ENCODE measurements at regions not wholly inside any gene's neighbourhood (a gene's known extent, or its start where the extent isn't known, plus 50 kb on each side); places are given as distances from the start of the nearest gene placed in this dataset.
"Not testable (repeated sequence)": the region's sequence is repeated elsewhere in the genome, so short reads cannot be mapped to it uniquely, and the experiment has no call there.

GRCh38 chr3:10665592-10665991 lies 150.4 kb upstream of the SLC6A11 start:
- DNase-seq (ENCODE audit: low spot score), result no peak

GRCh38 chr3:10666621-10667020 lies 149.4 kb upstream of the SLC6A11 start:
- no peak for DNase-seq (ENCODE audit: low spot score)

GRCh38 chr3:10667269-10667668 lies 148.8 kb upstream of the SLC6A11 start:
- no peak for DNase-seq (ENCODE audit: low spot score)

GRCh38 chr3:10667901-10668476 lies 148.0 kb upstream of the SLC6A11 start:
- no peak for DNase-seq (ENCODE audit: low spot score)

- no peak for DNase-seq (ENCODE audit: low spot score)
Observed at GRCh38 chr3:10669490-10670048, 146.5 kb upstream of the SLC6A11 start.

GRCh38 chr3:10672422-10672821 lies 143.6 kb upstream of the SLC6A11 start:
- DNase-seq (ENCODE audit: low spot score), result no peak

- no peak for DNase-seq (ENCODE audit: low spot score)
Observed at GRCh38 chr3:10674578-10674977, 141.4 kb upstream of the SLC6A11 start.

- no peak for DNase-seq (ENCODE audit: low spot score)
Observed at GRCh38 chr3:10676905-10677304, 139.1 kb upstream of the SLC6A11 start.

GRCh38 chr3:10678796-10679376 lies 137.1 kb upstream of the SLC6A11 start:
- DNase-seq (ENCODE audit: low spot score), result no peak

GRCh38 chr3:10680796-10681195 lies 135.2 kb upstream of the SLC6A11 start:
- DNase-seq (ENCODE audit: low spot score), result no peak

GRCh38 chr3:10682692-10683091 lies 133.3 kb upstream of the SLC6A11 start:
- no peak for DNase-seq (ENCODE audit: low spot score)

GRCh38 chr3:10683106-10683505 lies 132.9 kb upstream of the SLC6A11 start:
- DNase-seq (ENCODE audit: low spot score), result no peak

GRCh38 chr3:10688126-10688525 lies 127.9 kb upstream of the SLC6A11 start:
- no peak for DNase-seq (ENCODE audit: low spot score)

- DNase-seq (ENCODE audit: low spot score), result no peak
Observed at GRCh38 chr3:10688548-10689172, 127.4 kb upstream of the SLC6A11 start.

- no peak for DNase-seq (ENCODE audit: low spot score)
Observed at GRCh38 chr3:10692039-10692622, 123.9 kb upstream of the SLC6A11 start.

- no peak for DNase-seq (ENCODE audit: low spot score)
Observed at GRCh38 chr3:10693457-10693856, 122.6 kb upstream of the SLC6A11 start.

- DNase-seq (ENCODE audit: low spot score), result no peak
Observed at GRCh38 chr3:10694179-10694578, 121.8 kb upstream of the SLC6A11 start.

- DNase-seq (ENCODE audit: low spot score), result not testable (repeated sequence)
Observed at GRCh38 chr3:10695186-10695585, 120.8 kb upstream of the SLC6A11 start.

- DNase-seq (ENCODE audit: low spot score), result no peak
Observed at GRCh38 chr3:10695595-10696285, 120.3 kb upstream of the SLC6A11 start.

- DNase-seq (ENCODE audit: low spot score), result no peak
Observed at GRCh38 chr3:10697918-10698317, 118.1 kb upstream of the SLC6A11 start.

- DNase-seq (ENCODE audit: low spot score), result no peak
Observed at GRCh38 chr3:10700821-10701220, 115.2 kb upstream of the SLC6A11 start.

GRCh38 chr3:10702961-10703740 lies 112.9 kb upstream of the SLC6A11 start:
- DNase-seq (ENCODE audit: low spot score), result no peak
